Fibroblast of villous mesenchyme (primary cell): ENCODE measurements at regions not wholly inside any gene's neighbourhood (a gene's known extent, or its start where the extent isn't known, plus 50 kb on each side); places are given as distances from the start of the nearest gene placed in this dataset.
A peak's percentile ranks its signal among the peaks of the same experiment; 100 is the strongest.

Experiments
- DNase-seq: peaks from one replicate; pipeline ENCODE4 v3.0.0-alpha.2; 2010; ENCODE audit warnings: low read depth
- H3K4me3 ChIP-seq: 2 replicates; pipeline ENCODE4 v1.5.1; 2011; ENCODE audit warnings: low read depth, mild to moderate bottlenecking, low read length
- TF ChIP-seq, protein P1 (sequence below): IDR thresholded peaks from 2 replicates; pipeline ENCODE4 v1.5.1; 2012; ENCODE audit warnings: low read depth, mild to moderate bottlenecking, low read length; ENCODE audit not compliant: insufficient read depth

- no peak overlapping the region for H3K4me3 ChIP-seq
- no peak for DNase-seq
- TF ChIP-seq, protein P1, sequence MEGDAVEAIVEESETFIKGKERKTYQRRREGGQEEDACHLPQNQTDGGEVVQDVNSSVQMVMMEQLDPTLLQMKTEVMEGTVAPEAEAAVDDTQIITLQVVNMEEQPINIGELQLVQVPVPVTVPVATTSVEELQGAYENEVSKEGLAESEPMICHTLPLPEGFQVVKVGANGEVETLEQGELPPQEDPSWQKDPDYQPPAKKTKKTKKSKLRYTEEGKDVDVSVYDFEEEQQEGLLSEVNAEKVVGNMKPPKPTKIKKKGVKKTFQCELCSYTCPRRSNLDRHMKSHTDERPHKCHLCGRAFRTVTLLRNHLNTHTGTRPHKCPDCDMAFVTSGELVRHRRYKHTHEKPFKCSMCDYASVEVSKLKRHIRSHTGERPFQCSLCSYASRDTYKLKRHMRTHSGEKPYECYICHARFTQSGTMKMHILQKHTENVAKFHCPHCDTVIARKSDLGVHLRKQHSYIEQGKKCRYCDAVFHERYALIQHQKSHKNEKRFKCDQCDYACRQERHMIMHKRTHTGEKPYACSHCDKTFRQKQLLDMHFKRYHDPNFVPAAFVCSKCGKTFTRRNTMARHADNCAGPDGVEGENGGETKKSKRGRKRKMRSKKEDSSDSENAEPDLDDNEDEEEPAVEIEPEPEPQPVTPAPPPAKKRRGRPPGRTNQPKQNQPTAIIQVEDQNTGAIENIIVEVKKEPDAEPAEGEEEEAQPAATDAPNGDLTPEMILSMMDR, result no peak
Observed at GRCh38 chr7:131094685-131095084, 233.0 kb upstream of the MKLN1 start.

- TF ChIP-seq, protein P1, result no peak
- DNase-seq, result no peak
Observed at GRCh38 chr7:131095346-131095745, 232.3 kb upstream of the MKLN1 start.

GRCh38 chr7:131096267-131096927, 231.3 kb upstream of the MKLN1 start:
- peak; percentile 72 for DNase-seq
- TF ChIP-seq, protein P1, result no peak
- no peak overlapping the region for H3K4me3 ChIP-seq

More at GRCh38 chr7:131095346-131095745, 232.3 kb upstream of the MKLN1 start:
- no peak overlapping the region for H3K4me3 ChIP-seq

DNA sequence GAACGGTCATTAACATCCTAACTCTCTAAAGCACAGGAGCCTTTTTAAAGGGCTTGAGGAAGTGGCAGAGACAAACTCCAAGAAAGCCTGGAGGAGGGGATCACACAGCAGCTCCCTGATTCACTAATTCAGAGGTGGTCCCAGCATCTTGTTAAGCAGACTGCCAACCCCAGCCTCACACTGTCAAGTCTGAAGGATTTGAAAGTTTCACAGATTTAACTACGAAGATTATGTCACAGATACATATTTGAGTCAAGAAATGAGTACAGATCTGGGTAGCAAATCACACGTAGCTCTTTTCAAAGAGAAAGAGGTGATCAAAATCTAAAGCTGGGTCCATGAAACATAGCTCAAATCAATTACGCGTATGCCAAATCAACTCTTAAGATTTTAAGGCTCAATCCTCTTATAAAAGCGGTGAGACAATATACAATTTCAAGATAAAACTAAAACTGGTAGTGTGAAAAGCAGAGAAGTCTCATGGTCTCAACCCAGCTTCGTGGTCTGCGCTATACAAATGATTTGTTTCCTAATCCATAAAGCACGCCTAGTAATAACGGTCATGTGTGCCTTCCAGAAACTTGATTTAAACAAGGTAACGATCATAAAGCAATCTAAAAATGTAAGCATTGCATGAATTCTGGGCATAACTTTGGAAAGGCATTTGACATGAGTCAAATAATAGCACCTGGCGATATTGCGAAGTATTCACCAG, 229.9 kb upstream of the MKLN1 start:
- no peak for DNase-seq
- H3K4me3 ChIP-seq, result no peak overlapping the region
- TF ChIP-seq, protein P1, result no peak

DNA sequence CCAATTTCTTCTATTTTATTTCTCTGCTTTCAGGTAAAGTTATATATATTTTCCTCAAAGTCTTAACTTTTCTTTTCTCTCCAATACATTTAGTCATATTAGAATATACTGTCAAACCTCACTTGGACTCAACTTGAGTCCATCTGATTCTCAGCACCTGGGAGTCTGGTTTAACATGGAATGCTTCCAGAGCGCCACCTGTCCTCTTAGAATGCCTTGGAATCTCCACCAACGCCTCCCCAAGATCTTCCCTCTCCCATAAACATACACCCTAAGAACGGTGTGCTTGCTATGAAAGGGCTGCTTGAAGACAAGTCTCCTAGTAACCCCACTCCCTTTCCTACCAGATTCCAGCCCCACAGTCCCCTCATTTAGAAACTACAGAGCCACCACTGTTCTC, 229.1 kb upstream of the MKLN1 start:
- no peak for DNase-seq

DNA sequence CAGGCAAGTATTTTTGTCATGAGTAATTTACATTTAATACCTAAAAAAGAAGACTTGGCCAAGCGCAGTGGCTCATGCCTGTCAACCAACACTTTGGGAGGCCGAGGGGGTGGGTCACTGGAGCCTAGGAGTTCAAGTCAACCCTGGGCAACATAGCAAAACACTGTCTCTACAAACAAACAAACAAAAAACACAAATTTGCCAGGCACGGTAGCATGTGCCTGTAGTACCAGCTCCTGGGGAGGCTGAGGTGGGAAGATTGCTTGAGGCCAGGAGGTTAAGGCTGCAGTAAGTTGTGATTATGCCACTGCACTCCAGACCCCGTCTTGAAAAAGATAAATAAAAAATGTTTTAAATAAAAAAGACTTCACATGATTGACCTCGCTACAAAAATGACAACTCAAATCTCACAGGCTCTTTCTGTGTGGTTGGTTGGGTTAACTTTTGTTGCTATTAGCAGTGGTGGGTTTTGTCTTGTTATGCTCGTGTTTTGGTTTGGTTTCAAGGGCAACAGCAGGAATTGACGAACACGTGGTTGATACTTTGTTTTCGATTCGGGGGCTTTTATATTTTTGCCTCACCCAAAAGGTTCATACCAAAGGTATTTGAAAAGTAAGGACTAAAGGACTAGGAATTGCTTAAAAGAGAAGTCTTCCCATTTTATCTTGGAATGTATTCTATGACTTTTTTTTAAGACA, 227.2 kb upstream of the MKLN1 start:
- H3K4me3 ChIP-seq, result no peak overlapping the region
- no peak for DNase-seq
- TF ChIP-seq, protein P1, result no peak

More for the DNA sequence above, 229.1 kb upstream of the MKLN1 start:
- no peak overlapping the region for H3K4me3 ChIP-seq
- TF ChIP-seq, protein P1, result no peak
